Ramos (cell line): ENCODE measurements at regions not wholly inside any gene's neighbourhood (a gene's known extent, or its start where the extent isn't known, plus 50 kb on each side); places are given as distances from the start of the nearest gene placed in this dataset.

ENCODE experiments used
- in situ Hi-C: fragments of 300-500 bp; cut with MboI; formaldehyde crosslinking; loops from one replicate; pipeline ENCODE4 v1.14.3; 2022; ENCODE audit warnings: low sequenced_read_pairs; ENCODE audit not compliant: unreplicated experiment

DNA sequence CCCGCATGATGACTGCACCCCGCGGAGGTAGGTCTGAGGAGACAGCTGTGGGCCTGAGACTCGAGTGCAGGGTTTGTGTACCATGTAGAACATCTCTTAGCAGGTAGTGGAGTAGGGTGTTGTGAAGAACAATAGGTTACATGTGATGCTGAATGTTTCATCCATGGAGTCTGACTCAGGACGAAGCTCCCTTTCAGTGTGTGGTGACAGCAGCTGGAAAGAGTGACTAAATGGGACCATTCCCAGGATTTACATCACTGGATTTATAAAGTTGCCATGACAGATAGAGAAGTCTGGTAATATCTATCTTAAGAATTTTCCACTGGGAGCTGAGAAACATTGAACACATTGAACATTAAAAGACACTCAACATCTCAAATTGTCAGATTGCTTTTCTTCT, 259.6 kb upstream of the RGS6 start:
- in situ Hi-C loops: no loop called here

DNA sequence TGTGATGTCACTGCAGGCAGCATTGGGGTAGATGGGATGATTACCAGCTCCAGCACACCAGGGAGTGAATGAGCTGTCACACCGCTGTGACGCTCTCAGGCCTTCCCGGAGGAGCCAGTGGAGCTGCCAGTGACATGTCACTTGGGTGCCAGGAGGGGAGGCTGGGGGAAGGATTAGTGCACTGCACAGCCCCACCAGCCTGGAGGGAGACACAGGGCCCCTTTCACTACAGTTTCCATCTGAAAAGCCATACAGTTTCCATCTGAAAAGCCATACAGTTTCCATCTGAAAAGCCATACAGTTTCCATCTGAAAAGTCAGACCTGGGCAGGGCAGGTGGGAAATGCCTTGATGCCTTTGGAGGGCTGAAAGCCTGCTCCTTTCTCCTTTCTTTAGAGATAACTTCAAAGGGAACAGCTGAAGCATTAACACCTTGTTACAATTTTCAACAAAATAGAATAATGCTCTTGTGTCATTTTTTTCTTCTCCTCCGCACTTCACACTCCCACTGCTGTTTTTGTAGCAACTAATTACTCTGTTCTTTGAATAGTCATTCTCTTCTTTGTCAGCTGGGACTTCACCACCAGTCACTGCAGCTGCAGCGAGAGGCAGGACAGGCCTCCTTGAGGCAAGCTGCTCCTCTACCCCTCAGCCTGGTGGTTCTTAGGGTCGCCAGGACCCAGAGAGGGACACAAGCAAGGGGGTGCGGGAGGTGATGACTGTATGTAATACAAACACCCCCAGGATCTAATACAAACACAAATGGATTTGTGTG, 256.9 kb upstream of the RGS6 start:
- in situ Hi-C loops: no loop called here

DNA sequence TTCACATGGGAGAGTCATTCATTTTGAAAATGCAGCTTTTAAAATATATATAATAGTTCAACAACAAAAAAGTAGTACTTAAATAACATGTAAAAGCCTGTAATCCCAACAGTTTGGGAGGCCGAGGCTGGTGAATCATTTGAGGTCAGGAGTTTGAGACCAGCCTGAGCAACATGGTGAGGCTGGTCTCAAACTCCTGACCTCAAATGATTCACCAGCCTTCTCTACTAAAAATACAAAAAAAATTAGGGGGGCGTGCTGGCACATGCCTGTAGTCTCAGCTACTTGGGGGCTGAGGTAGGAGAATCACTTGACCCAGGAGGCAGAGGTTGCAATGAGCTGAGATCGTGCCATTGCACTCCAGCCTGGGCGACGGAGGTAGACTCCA, 256.3 kb upstream of the RGS6 start:
- in situ Hi-C loops: no loop called here

DNA sequence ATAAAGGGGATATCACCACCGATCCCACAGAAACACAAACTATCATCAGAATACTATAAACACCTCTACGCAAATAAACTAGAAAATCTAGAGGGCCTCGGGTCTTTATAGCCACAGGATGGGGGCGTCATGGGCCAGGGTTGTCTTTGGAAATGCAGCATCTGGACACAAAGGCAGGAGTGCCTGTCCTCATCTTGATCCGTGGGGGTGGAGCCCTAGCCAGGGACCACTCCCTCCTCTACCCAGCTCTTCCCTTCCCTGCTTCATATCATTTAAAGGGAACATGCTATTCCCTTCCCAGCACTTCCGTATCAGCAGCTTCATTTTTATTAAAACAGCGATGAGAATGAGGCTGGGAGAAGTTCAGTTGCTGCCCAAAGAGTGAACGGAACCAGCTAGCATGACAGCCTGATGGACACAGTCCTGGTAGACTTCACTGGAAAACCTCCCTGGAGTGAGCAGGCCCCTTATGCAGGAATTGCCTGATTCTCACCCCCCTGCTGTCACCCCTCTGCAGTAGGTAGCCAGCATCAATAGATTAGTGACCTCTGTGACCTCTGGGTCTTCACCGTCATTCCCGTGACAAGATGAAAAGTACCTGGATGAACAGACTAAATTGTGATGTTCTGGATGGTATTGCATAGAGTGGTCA, 251.4 kb upstream of the RGS6 start:
- in situ Hi-C loops: no loop called here

DNA sequence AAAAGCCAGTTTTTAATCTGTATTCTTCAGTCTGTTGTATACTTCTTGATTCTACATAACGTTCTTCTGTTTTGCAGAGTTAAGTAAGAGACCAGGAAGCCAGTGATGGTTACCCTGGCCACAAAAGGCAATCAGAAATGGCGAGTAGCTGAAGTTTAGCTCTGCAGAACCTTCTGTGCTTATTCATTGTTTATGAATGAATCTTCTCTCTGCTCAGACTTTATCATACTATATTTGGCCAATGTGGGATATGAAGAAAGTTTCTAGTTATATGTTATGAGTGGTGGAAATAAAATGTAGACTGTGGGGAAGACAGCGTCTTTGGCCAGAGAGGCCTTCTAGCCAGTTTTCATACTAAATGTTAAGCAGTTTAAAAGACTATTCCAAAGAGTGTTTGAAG, 249.9 kb upstream of the RGS6 start:
- in situ Hi-C loops: no loop called here

DNA sequence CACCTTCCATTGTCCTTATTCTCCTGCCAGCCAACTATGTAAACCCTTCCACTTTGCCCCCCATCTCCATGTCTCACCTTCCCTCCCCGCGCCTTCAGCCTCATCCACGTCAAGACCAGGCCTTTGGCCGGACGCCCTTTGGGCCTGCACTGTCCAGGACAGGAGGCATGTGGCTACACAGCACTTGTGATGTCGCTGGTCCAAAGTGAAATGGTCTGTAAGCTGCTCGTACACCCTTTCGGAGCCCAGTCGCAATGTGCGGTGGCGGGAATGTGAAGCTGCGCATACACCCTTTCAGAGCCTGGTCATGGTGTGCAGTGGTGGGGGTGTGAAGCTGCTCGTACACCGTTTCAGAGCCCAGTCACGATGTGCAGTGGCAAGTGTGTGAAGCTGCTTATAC, 247.9 kb upstream of the RGS6 start:
- in situ Hi-C loops: no loop called here

- in situ Hi-C loops: no loop called here
Measured at GRCh38 chr14:71686677-71687076, 245.6 kb upstream of the RGS6 start.

- in situ Hi-C loops: no loop called here
Measured at GRCh38 chr14:71687166-71687831, 244.9 kb upstream of the RGS6 start.

- in situ Hi-C loops: no loop called here
Measured at GRCh38 chr14:71688576-71688975, 243.7 kb upstream of the RGS6 start.

- in situ Hi-C loops: no loop called here
Measured at GRCh38 chr14:71690478-71690877, 241.8 kb upstream of the RGS6 start.

DNA sequence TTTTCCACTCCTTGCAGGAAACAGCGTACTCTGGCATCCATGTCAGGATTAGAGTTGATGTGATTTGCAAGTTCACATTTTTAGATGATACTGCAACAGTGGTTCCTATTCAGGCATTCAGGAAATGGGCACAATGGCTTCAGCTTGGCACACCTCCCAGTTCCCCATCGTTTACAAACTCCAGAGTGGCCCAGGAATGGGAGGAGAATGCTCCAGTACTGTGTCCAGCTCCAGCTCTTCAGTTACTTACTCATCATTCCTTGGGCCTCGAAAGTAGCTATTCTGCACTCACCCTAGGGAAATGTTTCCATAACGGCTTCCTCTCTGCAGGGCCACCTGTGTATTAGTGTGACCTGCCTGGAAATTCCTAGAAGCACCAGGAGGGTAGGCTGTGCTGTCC, 239.7 kb upstream of the RGS6 start:
- in situ Hi-C loops: no loop called here

DNA sequence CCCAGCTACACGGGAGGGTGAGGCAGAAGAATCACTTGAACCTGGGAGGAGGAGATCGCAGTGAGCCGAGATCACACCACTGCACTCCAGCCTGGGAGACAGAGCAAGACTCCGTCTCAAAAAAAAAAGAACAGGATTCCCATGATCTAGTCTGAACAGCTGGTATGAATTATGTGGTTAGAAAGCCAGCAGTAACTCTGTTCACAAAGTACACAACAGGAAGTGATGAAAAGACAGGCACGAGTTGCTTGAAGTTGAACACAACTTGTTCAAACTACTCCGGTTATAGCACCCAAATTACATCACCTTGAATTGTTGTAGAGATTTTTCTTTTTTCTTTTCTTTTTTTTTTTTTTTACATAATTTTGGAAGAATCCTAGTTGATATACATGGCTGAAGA, 238.8 kb upstream of the RGS6 start:
- in situ Hi-C loops: no loop called here

DNA sequence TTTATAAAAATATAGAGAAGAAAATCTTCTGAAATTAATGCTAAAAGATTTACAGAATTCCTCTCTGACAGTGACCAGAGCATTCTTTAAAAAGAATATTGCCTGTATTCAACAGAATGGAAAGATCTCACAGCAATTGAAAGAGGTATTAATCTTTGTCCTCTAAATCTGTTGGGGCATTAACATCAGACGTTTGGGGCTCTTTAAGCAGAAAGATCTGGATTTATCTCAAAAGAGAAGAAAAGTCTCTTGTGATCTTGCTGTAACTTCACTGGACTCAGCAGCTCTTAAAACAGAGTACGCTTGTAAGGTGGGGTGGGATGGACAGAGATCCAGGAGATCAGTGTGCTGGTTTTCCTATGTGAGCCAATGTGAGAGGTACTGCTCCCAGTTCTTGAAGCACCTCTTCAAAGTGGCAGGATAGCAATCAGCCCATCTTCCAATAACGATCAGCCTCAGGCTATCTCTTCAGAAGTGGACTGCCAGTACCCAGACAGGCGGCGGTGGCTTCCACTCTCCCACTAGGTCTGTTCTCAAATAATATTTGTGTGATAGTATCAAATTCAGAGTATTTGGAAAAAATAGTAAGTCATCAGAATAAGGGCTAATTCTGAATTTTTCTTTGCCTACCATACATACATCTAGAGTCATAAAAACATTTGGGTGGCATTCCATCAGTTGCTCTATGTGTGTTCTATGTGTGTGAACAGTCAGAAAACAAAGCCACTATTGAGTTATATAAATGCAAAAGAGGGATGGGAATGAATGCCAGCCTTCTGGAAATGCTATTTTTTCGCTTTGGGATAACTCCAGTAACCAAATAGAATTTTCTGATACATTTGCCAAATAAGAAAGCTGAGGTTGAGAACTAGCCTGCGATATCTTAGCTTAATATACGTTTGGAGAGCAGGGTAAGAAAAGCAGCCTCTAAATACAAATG, 237.4 kb upstream of the RGS6 start:
- in situ Hi-C loops: no loop called here

- in situ Hi-C loops: no loop called here
Measured at GRCh38 chr14:71695611-71696350, 236.4 kb upstream of the RGS6 start.

DNA sequence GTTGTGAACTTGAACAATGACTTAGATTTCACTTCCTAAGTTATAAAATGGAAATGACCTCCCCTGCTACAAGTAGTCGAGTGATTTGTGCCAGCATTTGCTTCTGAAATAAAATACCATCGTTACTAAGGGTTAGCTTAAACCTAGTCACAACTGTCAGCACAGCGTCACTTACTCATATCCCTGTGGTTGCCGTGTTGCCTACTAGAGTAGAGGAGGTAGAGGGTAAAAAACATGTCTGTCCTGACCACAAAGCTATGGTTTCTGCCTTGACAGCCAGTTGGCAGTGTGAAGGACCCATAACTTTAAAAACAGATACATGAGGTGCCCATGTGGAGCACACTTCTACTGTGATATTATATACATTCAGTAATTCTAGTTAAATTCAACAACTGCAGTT, 234.2 kb upstream of the RGS6 start:
- in situ Hi-C loops: no loop called here

- in situ Hi-C loops: no loop called here
Measured at GRCh38 chr14:71698673-71699072, 233.6 kb upstream of the RGS6 start.

DNA sequence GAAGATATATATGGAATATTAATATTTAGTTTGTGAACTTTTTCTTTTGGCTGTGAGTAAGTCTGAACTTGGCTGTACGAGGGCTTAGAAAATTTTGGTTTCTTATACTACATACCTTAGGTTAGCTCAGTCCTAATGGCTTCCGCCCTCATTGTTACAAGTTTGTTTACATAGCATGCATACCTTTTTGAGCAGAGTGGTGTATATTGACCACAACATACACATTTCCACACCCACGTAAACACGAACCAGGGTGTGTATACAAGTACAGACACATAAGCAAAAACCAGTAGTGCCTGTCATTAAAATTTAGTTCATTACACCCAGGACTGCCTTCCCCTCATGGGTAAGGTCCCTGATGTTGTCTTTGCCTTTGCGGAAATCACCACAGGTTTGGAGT, 230.2 kb upstream of the RGS6 start:
- in situ Hi-C loops: no loop called here

GRCh38 chr14:71702786-71703185, 229.4 kb upstream of the RGS6 start:
- in situ Hi-C loops: no loop called here

- in situ Hi-C loops: no loop called here
Measured at GRCh38 chr14:71703477-71703876, 228.8 kb upstream of the RGS6 start.

DNA sequence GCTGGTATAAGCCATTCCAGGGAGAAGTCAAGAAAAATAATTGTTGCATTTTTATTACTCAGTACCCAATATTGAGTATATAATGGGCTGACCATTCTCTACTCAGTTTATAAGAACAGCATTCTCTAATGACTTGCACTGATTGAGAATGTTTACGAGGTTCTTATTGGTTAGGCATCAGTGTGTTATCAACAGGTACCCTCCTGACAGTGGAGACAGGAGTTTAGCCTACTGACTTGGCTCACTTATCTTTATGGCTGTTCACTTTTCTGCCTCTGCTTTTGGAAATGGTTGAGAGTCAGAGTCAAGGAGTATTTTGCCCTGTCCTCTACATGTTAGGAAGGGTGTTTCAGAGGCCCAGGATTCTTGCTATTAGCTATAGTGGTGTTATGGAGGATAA, 228.0 kb upstream of the RGS6 start:
- in situ Hi-C loops: no loop called here
